SH-SY5Y (cell line): ENCODE measurements at regions not wholly inside any gene's neighbourhood (a gene's known extent, or its start where the extent isn't known, plus 50 kb on each side); places are given as distances from the start of the nearest gene placed in this dataset.

ENCODE experiments used
- GATA2 ChIP-seq: IDR thresholded peaks from 2 replicates; pipeline ENCODE4 v1.6.1; 2011; ENCODE audit warnings: mild to moderate bottlenecking, low read depth, low read length
- GATA3 ChIP-seq: IDR thresholded peaks from 2 replicates; pipeline ENCODE4 v1.6.1; 2011; ENCODE audit warnings: low read depth, mild to moderate bottlenecking, low read length, moderate library complexity

GRCh38 chr1:185680453-185680852, 53.7 kb upstream of the HMCN1 start:
- TF ChIP-seq GATA3 (no peak), GATA2 (no peak)
